ENCODE measurements at regions not wholly inside any gene's neighbourhood (a gene's known extent, or its start where the extent isn't known, plus 50 kb on each side); places are given as distances from the start of the nearest gene placed in this dataset.

- Mint-ChIP-seq H3K27me3 (ENCODE audit: unreplicated experiment) (no peaks in the 10 kb centered on the region), H3K27ac (ENCODE audit: unreplicated experiment) (no peak overlapping the region)
- TF ChIP-seq CTCF (IDR thresholded peaks at IDR 0.05; ENCODE audit: unreplicated experiment): no peak
Measured at GRCh38 chr18:67695684-67696083, 179.2 kb upstream of the DSEL start.

GRCh38 chr18:67694787-67695186 lies 178.3 kb upstream of the DSEL start:
- TF ChIP-seq CTCF (IDR thresholded peaks at IDR 0.05; ENCODE audit: unreplicated experiment): no peak
- H3K27me3 Mint-ChIP-seq (ENCODE audit: unreplicated experiment): no peaks in the 10 kb centered on the region
- H3K4me3 Mint-ChIP-seq (ENCODE audit: unreplicated experiment): no peak overlapping the region
- no peaks in the 10 kb centered on the region for H3K36me3 Mint-ChIP-seq (ENCODE audit: low read depth, unreplicated experiment)
- no peaks in the 10 kb centered on the region for H3K4me1 Mint-ChIP-seq (ENCODE audit: unreplicated experiment)
- H3K9me3 Mint-ChIP-seq (ENCODE audit: unreplicated experiment): no peaks in the 10 kb centered on the region
- H3K27ac Mint-ChIP-seq (ENCODE audit: unreplicated experiment): no peak overlapping the region
- DNase-seq (ENCODE audit: low spot score): no peak

More at GRCh38 chr18:67695684-67696083, 179.2 kb upstream of the DSEL start:
- Mint-ChIP-seq H3K4me3 (ENCODE audit: unreplicated experiment) (no peak overlapping the region), H3K4me1 (ENCODE audit: unreplicated experiment) (no peaks in the 10 kb centered on the region), H3K36me3 (ENCODE audit: low read depth, unreplicated experiment) (no peaks in the 10 kb centered on the region), H3K9me3 (ENCODE audit: unreplicated experiment) (no peaks in the 10 kb centered on the region)
- no peak for DNase-seq (ENCODE audit: low spot score)

GRCh38 chr18:67692811-67693210 lies 176.3 kb upstream of the DSEL start:
- H3K27ac Mint-ChIP-seq (ENCODE audit: unreplicated experiment): no peak overlapping the region
- H3K9me3 Mint-ChIP-seq (ENCODE audit: unreplicated experiment): no peaks in the 10 kb centered on the region
- H3K27me3 Mint-ChIP-seq (ENCODE audit: unreplicated experiment): peaks cover 2% of the 10 kb centered on the region
- TF ChIP-seq CTCF (IDR thresholded peaks at IDR 0.05; ENCODE audit: unreplicated experiment): no peak
- DNase-seq (ENCODE audit: low spot score): no peak
- H3K36me3 Mint-ChIP-seq (ENCODE audit: low read depth, unreplicated experiment): no peaks in the 10 kb centered on the region
- no peak overlapping the region for H3K4me3 Mint-ChIP-seq (ENCODE audit: unreplicated experiment)
- no peaks in the 10 kb centered on the region for H3K4me1 Mint-ChIP-seq (ENCODE audit: unreplicated experiment)

- no peak overlapping the region for H3K27ac Mint-ChIP-seq (ENCODE audit: unreplicated experiment)
- no peak for TF ChIP-seq CTCF (IDR thresholded peaks at IDR 0.05; ENCODE audit: unreplicated experiment)
- H3K4me1 Mint-ChIP-seq (ENCODE audit: unreplicated experiment): no peaks in the 10 kb centered on the region
- no peaks in the 10 kb centered on the region for H3K36me3 Mint-ChIP-seq (ENCODE audit: low read depth, unreplicated experiment)
- no peaks in the 10 kb centered on the region for H3K27me3 Mint-ChIP-seq (ENCODE audit: unreplicated experiment)
- no peak overlapping the region for H3K4me3 Mint-ChIP-seq (ENCODE audit: unreplicated experiment)
- H3K9me3 Mint-ChIP-seq (ENCODE audit: unreplicated experiment): no peaks in the 10 kb centered on the region
- no peak for DNase-seq (ENCODE audit: low spot score)
Measured at GRCh38 chr18:67682516-67682915, 166.0 kb upstream of the DSEL start.

GRCh38 chr18:67677489-67677888 lies 161.0 kb upstream of the DSEL start:
- no peak for TF ChIP-seq CTCF (IDR thresholded peaks at IDR 0.05; ENCODE audit: unreplicated experiment)
- no peaks in the 10 kb centered on the region for H3K4me1 Mint-ChIP-seq (ENCODE audit: unreplicated experiment)
- no peaks in the 10 kb centered on the region for H3K9me3 Mint-ChIP-seq (ENCODE audit: unreplicated experiment)
- no peak for DNase-seq (ENCODE audit: low spot score)
- no peaks in the 10 kb centered on the region for H3K27me3 Mint-ChIP-seq (ENCODE audit: unreplicated experiment)
- H3K4me3 Mint-ChIP-seq (ENCODE audit: unreplicated experiment): no peak overlapping the region
- H3K27ac Mint-ChIP-seq (ENCODE audit: unreplicated experiment): no peak overlapping the region
- H3K36me3 Mint-ChIP-seq (ENCODE audit: low read depth, unreplicated experiment): no peaks in the 10 kb centered on the region
